ENCODE measurements at regions not wholly inside any gene's neighbourhood (a gene's known extent, or its start where the extent isn't known, plus 50 kb on each side); places are given as distances from the start of the nearest gene placed in this dataset.

DNA sequence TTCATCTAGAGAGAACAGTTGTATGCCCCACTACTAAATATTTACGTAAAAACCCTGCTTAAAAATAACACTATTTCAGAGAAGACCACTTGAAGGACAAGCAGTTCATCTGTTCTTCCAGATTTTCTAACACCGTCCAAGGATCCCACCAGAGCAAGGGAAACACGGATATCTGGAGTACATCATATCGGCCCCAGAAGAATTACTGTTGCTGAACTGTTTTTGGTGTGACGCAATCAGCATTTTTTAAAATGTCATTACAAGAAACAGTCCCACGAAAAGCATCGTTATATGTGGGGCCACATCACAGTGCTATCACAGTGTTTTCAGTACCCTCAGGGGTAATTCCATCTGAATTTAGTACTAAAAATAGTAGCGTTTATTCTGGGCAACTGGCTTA, 134.5 kb upstream of the PKDCC start:
- TF ChIP-seq, protein P1, sequence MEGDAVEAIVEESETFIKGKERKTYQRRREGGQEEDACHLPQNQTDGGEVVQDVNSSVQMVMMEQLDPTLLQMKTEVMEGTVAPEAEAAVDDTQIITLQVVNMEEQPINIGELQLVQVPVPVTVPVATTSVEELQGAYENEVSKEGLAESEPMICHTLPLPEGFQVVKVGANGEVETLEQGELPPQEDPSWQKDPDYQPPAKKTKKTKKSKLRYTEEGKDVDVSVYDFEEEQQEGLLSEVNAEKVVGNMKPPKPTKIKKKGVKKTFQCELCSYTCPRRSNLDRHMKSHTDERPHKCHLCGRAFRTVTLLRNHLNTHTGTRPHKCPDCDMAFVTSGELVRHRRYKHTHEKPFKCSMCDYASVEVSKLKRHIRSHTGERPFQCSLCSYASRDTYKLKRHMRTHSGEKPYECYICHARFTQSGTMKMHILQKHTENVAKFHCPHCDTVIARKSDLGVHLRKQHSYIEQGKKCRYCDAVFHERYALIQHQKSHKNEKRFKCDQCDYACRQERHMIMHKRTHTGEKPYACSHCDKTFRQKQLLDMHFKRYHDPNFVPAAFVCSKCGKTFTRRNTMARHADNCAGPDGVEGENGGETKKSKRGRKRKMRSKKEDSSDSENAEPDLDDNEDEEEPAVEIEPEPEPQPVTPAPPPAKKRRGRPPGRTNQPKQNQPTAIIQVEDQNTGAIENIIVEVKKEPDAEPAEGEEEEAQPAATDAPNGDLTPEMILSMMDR (conservative IDR thresholded peaks at IDR 0.05; ENCODE audit: low read depth, low read length) = no peak
- TF ChIP-seq EZH2 (IDR thresholded peaks at IDR 0.05; ENCODE audit: borderline replicate concordance, low read depth, low read length, poor library complexity, severe bottlenecking) = no peak

Measured in A673 (cell line).